GM12891 (cell line): ENCODE measurements at regions not wholly inside any gene's neighbourhood (a gene's known extent, or its start where the extent isn't known, plus 50 kb on each side); places are given as distances from the start of the nearest gene placed in this dataset.

Experiments used
- POLR2A ChIP-seq: IDR thresholded peaks from 2 replicates; pipeline ENCODE4 v1.6.1; 2011; ENCODE audit warnings: low read depth, low read length, control low read depth
- POLR2AphosphoS5 ChIP-seq: IDR thresholded peaks from 2 replicates; pipeline ENCODE4 v1.6.1; 2011; ENCODE audit warnings: low read depth, low read length, control low read depth
- POU2F2 ChIP-seq: IDR thresholded peaks from 2 replicates; pipeline ENCODE4 v1.6.1; 2011; ENCODE audit warnings: low read depth, mild to moderate bottlenecking, control low read depth, low read length, moderate library complexity

- no peak for TF ChIP-seq POLR2A
- no peak for TF ChIP-seq POLR2AphosphoS5
- no peak for TF ChIP-seq POU2F2
Measured at GRCh38 chrX:530726-531610, 99.6 kb upstream of the SHOX start.
